GM18858 (cell line): ENCODE measurements at regions not wholly inside any gene's neighbourhood (a gene's known extent, or its start where the extent isn't known, plus 50 kb on each side); places are given as distances from the start of the nearest gene placed in this dataset.

ENCODE experiments used
- ATAC-seq: cut with Tn5 transposase; IDR thresholded peaks from one replicate; pipeline ENCODE4 v1.9.1; 2021; ENCODE audit not compliant: unreplicated experiment

- ATAC-seq: no peak
Measured at GRCh38 chr11:128198216-128198772, 389.1 kb downstream of the ETS1 start.

GRCh38 chr11:128196235-128196634 is 391.1 kb downstream of the ETS1 start:
- ATAC-seq: no peak

GRCh38 chr11:128195756-128196155 is 391.6 kb downstream of the ETS1 start:
- no peak for ATAC-seq

GRCh38 chr11:128195057-128195751 is 392.2 kb downstream of the ETS1 start:
- no peak for ATAC-seq

GRCh38 chr11:128194216-128194615 is 393.1 kb downstream of the ETS1 start:
- no peak for ATAC-seq

- ATAC-seq: no peak
Measured at GRCh38 chr11:128193615-128194014, 393.7 kb downstream of the ETS1 start.

- no peak for ATAC-seq
Measured at GRCh38 chr11:128190312-128190711, 397.0 kb downstream of the ETS1 start.

- ATAC-seq: no peak
Measured at GRCh38 chr11:128189823-128190222, 397.5 kb downstream of the ETS1 start.

- no peak for ATAC-seq
Measured at GRCh38 chr11:128188346-128189004, 398.9 kb downstream of the ETS1 start.

- no peak for ATAC-seq
Measured at GRCh38 chr11:128187835-128188234, 399.5 kb downstream of the ETS1 start.

GRCh38 chr11:128187377-128187776 is 400.0 kb downstream of the ETS1 start:
- no peak for ATAC-seq

- no peak for ATAC-seq
Measured at GRCh38 chr11:128184981-128185380, 402.4 kb downstream of the ETS1 start.

- ATAC-seq: no peak
Measured at GRCh38 chr11:128182844-128183243, 404.5 kb downstream of the ETS1 start.

GRCh38 chr11:128181984-128182383 is 405.4 kb downstream of the ETS1 start:
- ATAC-seq: no peak

- no peak for ATAC-seq
Measured at GRCh38 chr11:128181088-128181480, 406.3 kb downstream of the ETS1 start.

- ATAC-seq: no peak
Measured at GRCh38 chr11:128180441-128181087, 406.8 kb downstream of the ETS1 start.

GRCh38 chr11:128179512-128179911 is 407.8 kb downstream of the ETS1 start:
- ATAC-seq: no peak

GRCh38 chr11:128179039-128179438 is 408.3 kb downstream of the ETS1 start:
- no peak for ATAC-seq

GRCh38 chr11:128174465-128175291 is 412.7 kb downstream of the ETS1 start:
- ATAC-seq: no peak

GRCh38 chr11:128172046-128172878 is 415.1 kb downstream of the ETS1 start:
- ATAC-seq: no peak
